IMR-90 (cell line): ENCODE measurements at regions not wholly inside any gene's neighbourhood (a gene's known extent, or its start where the extent isn't known, plus 50 kb on each side); places are given as distances from the start of the nearest gene placed in this dataset.

Experiments used
- ATAC-seq: fragments of 200-7000 bp; cut with Tn5 transposase; 2 replicates; pipeline ENCODE4 v1.9.1; 2020; ENCODE audit warnings: low read depth, mild to moderate bottlenecking, moderate library complexity
- BruUV-seq: library from RNA; stranded (reverse); fragments of 400-500 nt; replicated peaks from 2 replicates; lab custom pipeline; 2021; lab: Mats Ljungman, UMichigan
- CTCF ChIA-PET: fragments of 300-600 bp; formaldehyde crosslinking; extraction: SDS; loops from one replicate; lab custom pipeline; 2021; ENCODE audit warnings: antibody characterized with exemption; lab: Yijun Ruan, JAX
- POLR2A ChIA-PET: fragments of 300-600 bp; sonication (Branson Sonifier 250); formaldehyde crosslinking; loops from one replicate; lab custom pipeline; 2022; ENCODE audit warnings: antibody characterized with exemption; ENCODE audit not compliant: unreplicated experiment; lab: Charles Lee
- DNase-seq: peaks from one replicate; pipeline ENCODE4 v3.0.0; 2013
- H2AFZ ChIP-seq: replicated peaks from 2 replicates; pipeline ENCODE3; 2013; ENCODE audit warnings: low read length, mild to moderate bottlenecking; ENCODE audit not compliant: poor library complexity
- H2AK5ac ChIP-seq: 2 replicates; pipeline ENCODE4 v1.6.1; 2013; ENCODE audit warnings: low read depth, low read length, inconsistent platforms
- H2AK9ac ChIP-seq: replicated peaks from 2 replicates; pipeline ENCODE3; 2013; ENCODE audit warnings: mild to moderate bottlenecking, low read depth, low read length, moderate library complexity; ENCODE audit not compliant: poor library complexity
- H2BK120ac ChIP-seq: 2 replicates; pipeline ENCODE4 v1.6.1; 2013; ENCODE audit warnings: low read depth, low read length, inconsistent platforms
- H2BK15ac ChIP-seq: 3 replicates; pipeline ENCODE4 v1.6.1; 2013; ENCODE audit warnings: low read depth, low read length, inconsistent platforms
- H2BK20ac ChIP-seq: 2 replicates; pipeline ENCODE4 v1.6.1; 2013; ENCODE audit warnings: low read depth, mild to moderate bottlenecking, inconsistent platforms, low read length, moderate library complexity
- H2BK5ac ChIP-seq: 2 replicates; pipeline ENCODE4 v1.6.1; 2013; ENCODE audit warnings: mild to moderate bottlenecking, low read depth, low read length, inconsistent platforms; ENCODE audit not compliant: poor library complexity, severe bottlenecking
- H3K14ac ChIP-seq: replicated peaks from 2 replicates; pipeline ENCODE4 v1.6.1; 2013; ENCODE audit warnings: low read depth, low read length, inconsistent platforms
- H3K18ac ChIP-seq: 2 replicates; pipeline ENCODE4 v1.6.1; 2013; ENCODE audit warnings: low read depth, low read length, control low read depth
- H3K23ac ChIP-seq: 2 replicates; pipeline ENCODE4 v1.6.1; 2013; ENCODE audit warnings: low read depth, low read length, inconsistent platforms
- H3K27ac ChIP-seq: 2 replicates; pipeline ENCODE4 v1.5.1; 2013; ENCODE audit warnings: mild to moderate bottlenecking, control low read depth, low read length; ENCODE audit not compliant: insufficient read depth
- H3K27me3 ChIP-seq: 2 replicates; pipeline ENCODE4 v1.6.1; 2013; ENCODE audit warnings: low read length; ENCODE audit not compliant: control insufficient read depth, insufficient read depth
- H3K36me3 ChIP-seq: 2 replicates; pipeline ENCODE4 v1.6.1; 2013; ENCODE audit warnings: low read length, mixed read lengths; ENCODE audit not compliant: control insufficient read depth, insufficient read depth
- H3K4ac ChIP-seq: 2 replicates; pipeline ENCODE4 v1.6.1; 2013; ENCODE audit warnings: low read depth, low read length, inconsistent platforms
- H3K4me1 ChIP-seq: 2 replicates; pipeline ENCODE4 v1.6.1; 2013; ENCODE audit warnings: low read length, mixed read lengths; ENCODE audit not compliant: control insufficient read depth, insufficient read depth
- H3K4me2 ChIP-seq: 2 replicates; pipeline ENCODE4 v1.6.1; 2013; ENCODE audit warnings: low read depth, mild to moderate bottlenecking, control low read depth, low read length, moderate library complexity
- H3K4me3 ChIP-seq: 2 replicates; pipeline ENCODE4 v1.5.1; 2013; ENCODE audit warnings: low read depth, mild to moderate bottlenecking, control low read depth, low read length, moderate library complexity; ENCODE audit not compliant: insufficient read depth
- H3K56ac ChIP-seq: 2 replicates; pipeline ENCODE4 v1.6.1; 2013; ENCODE audit warnings: low read length, inconsistent platforms; ENCODE audit not compliant: insufficient read depth; ENCODE audit errors: extremely low read depth
- H3K79me1 ChIP-seq, 2 experiments: 2 replicates each; pipeline ENCODE4 v1.6.1; 2013; ENCODE audit warnings: low read length in 2 of 2, inconsistent platforms in 1 of 2, low read depth in 1 of 2
- H3K9ac ChIP-seq: 2 replicates; pipeline ENCODE4 v1.6.1; 2013; ENCODE audit warnings: low read depth, low read length, control low read depth
- H3K9me1 ChIP-seq: 2 replicates; pipeline ENCODE4 v1.6.1; 2013; ENCODE audit warnings: low read length, inconsistent platforms; ENCODE audit not compliant: insufficient read depth
- H3K9me3 ChIP-seq: 2 replicates; pipeline ENCODE4 v1.6.1; 2013; ENCODE audit warnings: low read length; ENCODE audit not compliant: control insufficient read depth, insufficient read depth
- H4K20me1 ChIP-seq: 2 replicates; pipeline ENCODE4 v1.6.1; 2013; ENCODE audit warnings: low read length, inconsistent platforms; ENCODE audit not compliant: insufficient read depth
- H4K5ac ChIP-seq: 2 replicates; pipeline ENCODE4 v1.6.1; 2013; ENCODE audit warnings: mild to moderate bottlenecking, low read depth, low read length, control low read depth
- H4K8ac ChIP-seq, 2 experiments: 2 replicates each; pipeline ENCODE4 v1.6.1; 2013; ENCODE audit warnings: low read depth in 2 of 2, low read length in 2 of 2, control low read depth in 1 of 2, inconsistent platforms in 1 of 2
- H4K91ac ChIP-seq: 2 replicates; pipeline ENCODE4 v1.6.1; 2013; ENCODE audit warnings: low read depth, low read length, inconsistent platforms; ENCODE audit not compliant: insufficient read depth
- NFE2L2 ChIP-seq: fragments of 150-350 bp; IDR thresholded peaks from 2 replicates; pipeline ENCODE4 v1.6.1; 2016; ENCODE audit warnings: low read depth, mild to moderate bottlenecking, low read length
- dilution Hi-C: fragments of 300-500 bp; cut with HindIII; formaldehyde crosslinking; loops from one replicate; pipeline ENCODE4 v1.14.3; 2018; ENCODE audit warnings: low sequenced_read_pairs; ENCODE audit not compliant: unreplicated experiment
- in situ Hi-C: fragments of 300-500 bp; cut with MboI; formaldehyde crosslinking; loops from 3 replicates; pipeline ENCODE4 v1.14.3; 2019; ENCODE audit warnings: low sequenced_read_pairs, inconsistent platforms, mixed read lengths
- intact Hi-C: fragments of 100-400 bp; cut with micrococcal nuclease; formaldehyde crosslinking; loops from 2 replicates; pipeline ENCODE4 v1.10.0; 2022
- TF ChIP-seq, protein P1 (sequence below): fragments of 150-350 bp; IDR thresholded peaks from 2 replicates; pipeline ENCODE4 v1.6.1; 2016; ENCODE audit warnings: low read depth, mild to moderate bottlenecking, low read length, moderate library complexity, borderline replicate concordance

DNA sequence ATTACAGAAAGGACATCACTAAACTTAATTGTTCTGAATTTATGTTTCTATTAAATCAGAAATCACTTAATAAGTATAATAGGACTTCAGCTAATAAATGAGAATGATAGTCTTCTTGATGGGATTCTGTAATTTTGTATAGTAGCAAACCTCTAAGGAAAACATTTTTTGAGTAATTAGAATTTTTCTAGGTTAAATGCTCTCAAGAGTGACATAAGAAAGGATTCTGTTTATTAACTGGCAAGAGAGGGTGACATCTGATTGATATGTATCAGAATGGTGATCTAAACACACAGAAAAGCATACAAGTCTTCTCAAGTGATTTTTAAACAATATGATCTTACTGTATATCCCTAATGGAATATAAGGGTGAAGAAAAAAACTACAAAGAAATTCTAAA, 1597.7 kb upstream of the PRR20A start:
- BruUV-seq, result no TSS peak
- Histone ChIP-seq H2AK5ac (no peak overlapping the region), H2AFZ (no peak overlapping the region), H3K79me1 (no peaks in the 10 kb centered on the region), H2AK9ac (no peak overlapping the region), H3K9me1 (no peaks in the 10 kb centered on the region), H2BK5ac (no peak overlapping the region), H3K4me3 (no peak overlapping the region), H2BK120ac (no peak overlapping the region), H4K8ac (no peak overlapping the region), H2BK15ac (no peak overlapping the region), H3K9ac (no peak overlapping the region), H3K9me3 (peaks cover 2% of the 10 kb centered on the region; the same call in 1 of the 2 replicates), H3K56ac (no peak overlapping the region), H3K4me2 (no peak overlapping the region), H3K14ac (no peak overlapping the region), H3K36me3 (no peaks in the 10 kb centered on the region), H2BK20ac (no peak overlapping the region), H3K27me3 (no peaks in the 10 kb centered on the region), H4K91ac (no peak overlapping the region), H4K5ac (no peak overlapping the region), H3K23ac (no peak overlapping the region), H3K4me1 (no peaks in the 10 kb centered on the region), H3K18ac (no peak overlapping the region), H4K20me1 (no peaks in the 10 kb centered on the region), H3K4ac (no peak overlapping the region), H3K27ac (no peak overlapping the region)
- no peak for DNase-seq
- no peak for ATAC-seq
- dilution Hi-C loops (no loop called here), in situ Hi-C loops (no loop called here), intact Hi-C loops (no loop called here)
- CTCF ChIA-PET, result no interaction called here
- POLR2A ChIA-PET, result no interaction called here
- no peak for TF ChIP-seq NFE2L2
- TF ChIP-seq, protein P1, sequence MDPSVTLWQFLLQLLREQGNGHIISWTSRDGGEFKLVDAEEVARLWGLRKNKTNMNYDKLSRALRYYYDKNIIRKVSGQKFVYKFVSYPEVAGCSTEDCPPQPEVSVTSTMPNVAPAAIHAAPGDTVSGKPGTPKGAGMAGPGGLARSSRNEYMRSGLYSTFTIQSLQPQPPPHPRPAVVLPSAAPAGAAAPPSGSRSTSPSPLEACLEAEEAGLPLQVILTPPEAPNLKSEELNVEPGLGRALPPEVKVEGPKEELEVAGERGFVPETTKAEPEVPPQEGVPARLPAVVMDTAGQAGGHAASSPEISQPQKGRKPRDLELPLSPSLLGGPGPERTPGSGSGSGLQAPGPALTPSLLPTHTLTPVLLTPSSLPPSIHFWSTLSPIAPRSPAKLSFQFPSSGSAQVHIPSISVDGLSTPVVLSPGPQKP, result no peak
